BLaER1 (cell line): ENCODE measurements at regions not wholly inside any gene's neighbourhood (a gene's known extent, or its start where the extent isn't known, plus 50 kb on each side); places are given as distances from the start of the nearest gene placed in this dataset.

Experiments
- H3K27ac ChIP-seq: shearing (Covaris generic); formaldehyde crosslinking; 2 replicates; pipeline ENCODE4 v1.8.1; 2022
- H3K27me3 ChIP-seq: shearing (Covaris generic); formaldehyde crosslinking; 2 replicates; pipeline ENCODE4 v1.8.1; 2022
- H3K36me3 ChIP-seq: shearing (Covaris generic); formaldehyde crosslinking; 2 replicates; pipeline ENCODE4 v1.8.1; 2022
- H3K4me1 ChIP-seq: shearing (Covaris generic); formaldehyde crosslinking; 2 replicates; pipeline ENCODE4 v1.8.1; 2022
- H3K4me2 ChIP-seq: shearing (Covaris generic); formaldehyde crosslinking; 2 replicates; pipeline ENCODE4 v1.8.1; 2022
- H3K4me3 ChIP-seq: shearing (Covaris generic); formaldehyde crosslinking; 2 replicates; pipeline ENCODE4 v1.8.1; 2022
- H3K9ac ChIP-seq: shearing (Covaris generic); formaldehyde crosslinking; 2 replicates; pipeline ENCODE4 v1.8.1; 2022
- H3K9me3 ChIP-seq: shearing (Covaris generic); formaldehyde crosslinking; 2 replicates; pipeline ENCODE4 v1.8.1; 2022
- H4K20me1 ChIP-seq: shearing (Covaris generic); formaldehyde crosslinking; 2 replicates; pipeline ENCODE4 v1.8.1; 2022
- Cebpa-rat ChIP-seq: shearing (Covaris generic); IDR thresholded peaks from 2 replicates; pipeline ENCODE4 v1.8.1; 2022

DNA sequence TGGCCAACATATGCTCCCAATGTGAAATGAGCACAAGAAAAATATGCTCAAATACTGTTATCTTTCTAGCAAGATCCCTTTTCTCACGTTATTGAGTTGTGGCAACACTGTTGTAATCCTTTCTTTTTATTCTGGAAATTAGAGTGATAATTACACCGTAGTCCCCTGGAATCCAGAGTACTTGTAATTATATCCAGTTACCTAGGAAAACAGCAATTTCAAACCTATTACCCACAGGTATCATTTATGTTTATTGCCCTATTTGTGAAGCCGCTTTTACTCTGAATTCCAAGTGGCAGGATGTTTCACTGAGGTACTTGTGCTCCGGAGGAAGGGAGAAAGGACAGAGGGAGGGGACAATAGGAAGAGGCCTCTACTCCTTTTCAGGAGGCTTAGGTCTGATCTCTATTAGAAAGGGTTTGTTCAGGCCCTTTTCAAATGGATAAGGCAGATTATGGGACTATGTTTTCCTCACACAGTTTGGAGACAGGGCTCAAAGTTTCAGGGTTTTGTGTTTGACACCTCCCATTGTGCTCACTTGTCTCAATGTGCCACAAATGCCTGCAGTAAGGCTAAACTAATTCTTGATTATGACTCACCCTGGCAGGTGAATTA, 646.6 kb downstream of the TUSC7 start:
- no peak overlapping the region for H3K4me2 ChIP-seq
- no peak overlapping the region for H3K9ac ChIP-seq

DNA sequence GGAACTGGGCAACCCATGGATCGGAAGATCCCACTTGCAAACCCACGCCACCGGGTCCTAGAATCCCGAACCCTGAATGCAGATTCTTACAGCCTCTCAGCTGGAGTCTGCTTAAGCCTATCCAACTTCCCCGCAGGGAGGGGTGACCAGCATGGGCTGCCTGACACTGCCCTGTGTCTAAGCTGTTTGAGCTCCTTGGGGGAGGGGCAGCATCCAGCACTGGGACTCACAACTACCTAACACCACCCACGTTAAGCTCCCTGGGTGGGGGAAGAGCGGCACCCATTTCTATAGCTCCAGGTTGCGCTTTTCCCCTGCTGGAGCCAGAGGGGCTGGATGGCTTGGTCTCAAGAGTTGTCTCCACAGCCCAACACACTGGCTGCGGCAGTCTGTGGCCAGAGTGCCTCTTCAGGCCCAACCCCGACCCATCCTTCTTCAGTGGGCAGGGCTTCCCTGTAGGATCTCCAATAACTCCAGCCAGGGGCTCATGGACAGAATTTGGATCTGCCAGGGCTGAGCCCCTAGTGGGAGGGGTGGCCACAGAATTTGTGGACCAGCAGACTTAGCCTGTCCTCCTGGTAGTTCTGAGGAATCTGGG, 649.2 kb downstream of the TUSC7 start:
- Histone ChIP-seq H3K27ac (no peak overlapping the region), H3K36me3 (no peaks in the 10 kb centered on the region), H3K4me2 (no peak overlapping the region), H4K20me1 (no peaks in the 10 kb centered on the region), H3K4me3 (no peak overlapping the region), H3K4me1 (no peaks in the 10 kb centered on the region), H3K27me3 (no peaks in the 10 kb centered on the region), H3K9ac (no peak overlapping the region), H3K9me3 (no peaks in the 10 kb centered on the region)
- no peak for TF ChIP-seq Cebpa-rat

More for the DNA sequence above, 646.6 kb downstream of the TUSC7 start:
- Histone ChIP-seq H3K4me1 (no peaks in the 10 kb centered on the region), H3K27me3 (no peaks in the 10 kb centered on the region), H3K36me3 (no peaks in the 10 kb centered on the region), H3K4me3 (no peak overlapping the region), H3K27ac (no peak overlapping the region), H3K9me3 (no peaks in the 10 kb centered on the region), H4K20me1 (no peaks in the 10 kb centered on the region)
- no peak for TF ChIP-seq Cebpa-rat

DNA sequence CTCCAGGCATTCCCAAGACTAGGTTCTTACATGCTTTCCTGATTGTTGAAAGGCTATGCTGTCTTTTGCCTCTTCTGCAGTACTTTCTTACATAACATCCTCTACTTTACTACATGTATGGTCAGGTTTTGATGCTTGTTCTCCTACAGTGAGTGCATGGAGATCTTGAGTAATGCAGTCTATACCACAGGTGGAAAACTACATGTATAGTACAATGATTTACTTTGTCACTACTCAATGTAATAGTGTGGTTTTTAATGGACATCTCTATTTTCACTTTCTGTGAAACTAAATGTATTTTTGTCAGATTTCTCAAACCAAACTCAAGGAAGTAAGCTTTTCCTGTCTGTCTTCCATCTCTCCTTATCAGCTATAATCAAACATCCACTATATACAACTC, 657.0 kb downstream of the TUSC7 start:
- Histone ChIP-seq H3K27me3 (no peaks in the 10 kb centered on the region), H3K9me3 (0 out of 2 replicates have a peak, but pooled peaks cover 4% of the 10 kb centered on the region), H3K4me1 (no peaks in the 10 kb centered on the region), H3K27ac (no peak overlapping the region), H4K20me1 (no peaks in the 10 kb centered on the region), H3K4me3 (no peak overlapping the region), H3K36me3 (no peaks in the 10 kb centered on the region), H3K9ac (no peak overlapping the region), H3K4me2 (no peak overlapping the region)
- no peak for TF ChIP-seq Cebpa-rat

DNA sequence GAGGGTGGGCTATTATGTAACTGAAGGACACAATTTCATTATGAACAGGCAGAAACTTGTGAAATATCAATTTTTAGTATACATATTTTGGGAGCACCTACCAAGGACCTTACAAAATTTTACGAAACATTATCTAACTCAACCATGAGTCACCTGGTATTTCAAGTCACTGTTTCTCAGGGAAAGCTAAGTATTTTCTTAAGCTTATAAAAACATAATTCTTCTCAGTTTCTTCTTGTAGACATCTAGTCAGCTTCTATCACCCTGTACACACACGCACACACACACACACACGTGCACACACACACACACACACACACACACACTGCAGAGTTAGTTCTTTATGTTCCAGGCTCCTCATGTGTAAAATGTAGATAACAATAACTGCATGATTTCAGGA, 658.3 kb downstream of the TUSC7 start:
- no peaks in the 10 kb centered on the region for H3K27me3 ChIP-seq
- H3K4me2 ChIP-seq = no peak overlapping the region
- TF ChIP-seq Cebpa-rat = no peak
- H3K9ac ChIP-seq = no peak overlapping the region
- no peaks in the 10 kb centered on the region for H4K20me1 ChIP-seq
- H3K4me1 ChIP-seq = no peaks in the 10 kb centered on the region
- no peak overlapping the region for H3K4me3 ChIP-seq
- no peaks in the 10 kb centered on the region for H3K36me3 ChIP-seq
- H3K27ac ChIP-seq = no peak overlapping the region
- H3K9me3 ChIP-seq = 0 out of 2 replicates have a peak, but pooled peaks cover 4% of the 10 kb centered on the region

DNA sequence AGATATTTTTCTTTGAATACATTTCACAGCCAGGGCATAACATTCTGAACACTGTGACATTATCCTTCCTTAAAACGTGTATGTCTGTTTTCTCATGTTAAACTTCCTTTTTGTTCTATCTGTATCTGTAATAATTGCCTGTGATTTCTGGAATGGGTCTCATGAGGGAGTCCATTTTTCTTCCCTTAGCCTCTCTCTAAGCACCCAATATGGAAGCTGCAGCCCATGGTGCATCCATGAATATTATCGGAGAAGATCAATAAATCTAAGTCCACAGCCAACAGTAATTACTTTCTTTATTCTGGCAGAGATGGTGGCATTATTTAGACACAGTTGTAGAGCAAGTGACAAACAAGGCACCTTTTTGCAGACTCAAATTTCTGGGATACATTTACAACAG, 671.1 kb downstream of the TUSC7 start:
- H3K27ac ChIP-seq = no peak overlapping the region
- no peak overlapping the region for H3K9ac ChIP-seq
- no peak overlapping the region for H3K4me2 ChIP-seq
- no peaks in the 10 kb centered on the region for H3K4me1 ChIP-seq
- no peaks in the 10 kb centered on the region for H4K20me1 ChIP-seq
- TF ChIP-seq Cebpa-rat = no peak
- no peak overlapping the region for H3K4me3 ChIP-seq
- no peaks in the 10 kb centered on the region for H3K36me3 ChIP-seq
- H3K27me3 ChIP-seq = no peaks in the 10 kb centered on the region
- H3K9me3 ChIP-seq = no peaks in the 10 kb centered on the region

DNA sequence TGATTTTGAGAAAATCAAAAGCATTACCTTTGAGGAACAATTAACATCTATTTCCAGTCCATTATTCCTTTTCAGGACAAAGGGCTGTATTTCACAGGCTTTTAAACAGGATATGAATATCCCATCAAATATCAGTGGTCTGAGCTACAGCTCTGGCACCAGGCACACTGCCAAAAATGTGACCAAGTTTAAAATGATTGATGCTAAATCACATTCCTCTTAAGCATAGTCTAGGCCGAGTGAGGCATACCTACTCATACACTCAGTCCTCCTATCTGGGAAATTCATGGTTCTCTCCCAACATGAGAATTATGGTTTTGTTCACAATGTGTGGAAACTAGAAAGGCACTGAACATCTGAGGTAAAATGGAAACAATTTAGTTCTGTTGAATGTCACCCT, 683.5 kb downstream of the TUSC7 start:
- H3K4me3 ChIP-seq = no peak overlapping the region
- H4K20me1 ChIP-seq = no peaks in the 10 kb centered on the region
- peaks cover 17% of the 10 kb centered on the region for H3K4me1 ChIP-seq
- H3K27ac ChIP-seq = no peak overlapping the region
- no peaks in the 10 kb centered on the region for H3K36me3 ChIP-seq
- no peak overlapping the region for H3K9ac ChIP-seq
- H3K27me3 ChIP-seq = no peaks in the 10 kb centered on the region
- H3K9me3 ChIP-seq = no peaks in the 10 kb centered on the region
- no peak for TF ChIP-seq Cebpa-rat
- H3K4me2 ChIP-seq = no peak overlapping the region

DNA sequence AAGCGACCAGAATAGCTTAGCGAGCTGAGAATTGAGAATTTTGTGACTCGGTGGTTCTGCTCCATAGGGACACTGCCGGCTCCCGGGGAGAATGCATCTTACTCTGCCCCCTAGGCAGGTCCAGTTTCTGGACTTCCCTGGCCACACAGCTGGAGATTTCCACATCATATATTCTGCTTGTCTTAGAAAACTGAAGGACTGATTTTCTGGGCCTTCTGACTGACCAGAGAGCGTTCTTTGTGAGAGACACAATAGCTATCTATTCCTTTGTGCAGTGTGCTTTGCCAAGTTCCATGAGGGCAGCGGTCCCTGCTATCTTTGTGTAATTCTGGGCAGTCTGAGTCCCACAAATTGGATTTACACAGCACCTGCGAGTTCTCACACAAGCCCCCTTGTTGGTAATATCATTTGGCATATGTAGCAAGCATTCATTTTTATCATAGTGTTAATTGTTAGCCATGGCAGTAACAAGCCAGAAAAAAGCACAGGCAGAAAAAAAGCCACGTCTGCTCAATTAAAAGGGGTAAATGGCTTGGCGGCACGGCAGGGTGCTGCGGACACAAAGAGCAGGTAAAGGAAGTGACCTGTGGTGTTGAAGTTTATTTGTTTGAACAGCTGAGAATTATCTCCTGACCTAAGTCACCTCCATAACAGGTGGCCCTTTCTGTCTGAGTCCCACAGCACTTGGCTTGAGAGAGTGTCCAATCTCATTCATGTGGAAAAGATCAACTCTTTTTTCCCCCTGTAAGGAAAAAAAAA, 688.7 kb downstream of the TUSC7 start:
- Histone ChIP-seq H3K4me2 (no peak overlapping the region), H3K27ac (no peak overlapping the region), H3K4me1 (no peaks in the 10 kb centered on the region), H3K36me3 (no peaks in the 10 kb centered on the region), H3K4me3 (no peak overlapping the region), H4K20me1 (no peaks in the 10 kb centered on the region), H3K27me3 (no peaks in the 10 kb centered on the region), H3K9me3 (no peaks in the 10 kb centered on the region), H3K9ac (no peak overlapping the region)
- no peak for TF ChIP-seq Cebpa-rat

DNA sequence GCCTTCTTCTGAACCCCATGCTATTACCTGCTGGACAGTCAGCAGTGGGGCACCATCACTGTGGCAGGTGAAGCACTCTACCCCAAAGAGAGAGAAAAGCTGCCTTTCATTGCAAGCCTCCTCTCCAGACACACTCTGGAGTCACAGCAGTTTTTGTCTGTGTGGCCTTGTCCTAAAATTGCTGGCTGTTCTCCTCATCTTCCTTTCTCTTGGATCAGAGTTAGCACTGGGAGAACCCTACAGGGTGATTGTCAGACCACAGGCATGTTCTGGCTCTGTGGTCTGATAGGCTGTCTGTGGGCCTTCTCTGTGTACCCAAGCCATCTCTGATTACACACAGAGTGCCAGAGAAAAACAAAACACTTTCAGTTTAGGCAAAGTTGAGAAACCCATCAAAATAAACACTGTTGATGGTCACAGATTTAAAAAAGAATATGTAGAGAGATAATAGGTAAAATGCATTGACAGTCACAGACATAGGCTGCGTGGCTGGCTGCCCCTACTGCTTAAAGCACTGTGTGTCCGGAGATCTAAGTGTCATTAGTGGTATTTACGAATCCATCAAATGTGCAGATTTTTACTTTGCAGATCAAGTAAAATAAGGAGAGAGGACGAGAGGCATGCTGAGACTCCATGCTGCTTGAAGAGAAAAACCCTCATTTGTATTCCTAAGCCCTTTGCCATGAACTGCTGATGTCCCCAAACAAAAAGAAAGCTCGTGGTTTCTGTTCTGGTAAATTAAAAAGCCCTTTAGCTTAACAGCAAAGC, 689.9 kb downstream of the TUSC7 start:
- H3K9ac ChIP-seq = no peak overlapping the region
- peaks cover 2% of the 10 kb centered on the region; the same call in 1 of the 2 replicates for H3K4me1 ChIP-seq
- H3K4me3 ChIP-seq = no peak overlapping the region
- H3K9me3 ChIP-seq = no peaks in the 10 kb centered on the region
- TF ChIP-seq Cebpa-rat = no peak
- no peak overlapping the region for H3K27ac ChIP-seq
- H3K27me3 ChIP-seq = no peaks in the 10 kb centered on the region
- H3K4me2 ChIP-seq = no peak overlapping the region
- H4K20me1 ChIP-seq = no peaks in the 10 kb centered on the region
- no peaks in the 10 kb centered on the region for H3K36me3 ChIP-seq

DNA sequence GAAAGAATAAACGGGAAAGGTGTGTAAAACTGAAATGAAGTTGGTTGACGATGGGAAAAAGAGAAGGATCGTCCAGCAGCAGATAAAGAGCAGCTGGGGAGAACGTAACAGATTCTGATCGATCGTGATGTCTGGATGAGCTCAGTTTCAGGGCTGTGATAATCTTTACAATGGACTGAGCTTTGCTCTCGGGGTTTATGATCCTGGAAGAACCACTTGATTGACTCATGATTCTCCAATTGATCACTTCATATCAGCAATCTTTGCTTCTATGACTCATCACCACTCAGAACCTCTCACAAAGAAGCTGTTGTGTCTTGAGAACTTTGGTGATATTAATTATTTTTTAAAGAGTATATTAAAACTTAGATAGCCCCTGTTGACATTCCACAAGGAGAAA, 690.7 kb downstream of the TUSC7 start:
- H3K9me3 ChIP-seq = no peaks in the 10 kb centered on the region
- no peaks in the 10 kb centered on the region for H3K27me3 ChIP-seq
- H3K9ac ChIP-seq = no peak overlapping the region
- H4K20me1 ChIP-seq = no peaks in the 10 kb centered on the region
- no peak overlapping the region for H3K4me2 ChIP-seq
- H3K27ac ChIP-seq = no peak overlapping the region
- H3K4me1 ChIP-seq = peaks cover 10% of the 10 kb centered on the region
- H3K4me3 ChIP-seq = no peak overlapping the region
- no peaks in the 10 kb centered on the region for H3K36me3 ChIP-seq
- no peak for TF ChIP-seq Cebpa-rat

DNA sequence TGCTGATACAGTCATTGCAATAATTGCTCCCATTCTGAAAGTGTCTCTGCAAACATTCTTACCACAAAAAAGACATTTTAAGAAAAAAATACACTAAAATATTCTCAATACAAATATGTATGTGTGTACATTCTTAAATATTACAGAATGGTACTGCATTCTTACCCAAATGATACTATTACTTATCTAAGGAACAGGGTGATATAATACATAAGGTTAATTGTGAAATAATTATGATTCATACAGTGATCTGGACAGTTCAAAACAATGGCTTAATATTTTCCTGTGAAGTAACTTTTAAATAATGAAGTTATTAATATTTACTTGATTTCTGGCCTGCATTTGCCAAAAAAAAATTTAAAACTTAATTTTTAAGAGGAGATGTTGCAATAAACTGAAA, 694.6 kb downstream of the TUSC7 start:
- no peak overlapping the region for H3K27ac ChIP-seq
- no peaks in the 10 kb centered on the region for H3K9me3 ChIP-seq
- H3K4me2 ChIP-seq = no peak overlapping the region
- H4K20me1 ChIP-seq = no peaks in the 10 kb centered on the region
- no peak overlapping the region for H3K4me3 ChIP-seq
- H3K27me3 ChIP-seq = no peaks in the 10 kb centered on the region
- H3K4me1 ChIP-seq = peaks cover 11% of the 10 kb centered on the region
- H3K9ac ChIP-seq = no peak overlapping the region
- H3K36me3 ChIP-seq = no peaks in the 10 kb centered on the region
- TF ChIP-seq Cebpa-rat = no peak
